AG09309 (cell line): ENCODE measurements at regions not wholly inside any gene's neighbourhood (a gene's known extent, or its start where the extent isn't known, plus 50 kb on each side); places are given as distances from the start of the nearest gene placed in this dataset.
"Not testable (repeated sequence)": the region's sequence is repeated elsewhere in the genome, so short reads cannot be mapped to it uniquely, and the experiment has no call there.

Source experiments
- DNase-seq: peaks from one replicate; pipeline ENCODE4 v3.0.0-alpha.2; 2010; ENCODE audit warnings: low read depth
- H3K4me3 ChIP-seq: 2 replicates; pipeline ENCODE4 v1.5.1; 2011; ENCODE audit warnings: mild to moderate bottlenecking, low read depth, low read length, moderate library complexity; ENCODE audit not compliant: control insufficient read depth
- TF ChIP-seq, protein P1 (sequence below): IDR thresholded peaks from 2 replicates; pipeline ENCODE4 v1.5.1; 2011; ENCODE audit warnings: mild to moderate bottlenecking, low read depth, low read length, inconsistent platforms; ENCODE audit not compliant: insufficient read depth, control insufficient read depth; ENCODE audit errors: missing control alignments

DNA sequence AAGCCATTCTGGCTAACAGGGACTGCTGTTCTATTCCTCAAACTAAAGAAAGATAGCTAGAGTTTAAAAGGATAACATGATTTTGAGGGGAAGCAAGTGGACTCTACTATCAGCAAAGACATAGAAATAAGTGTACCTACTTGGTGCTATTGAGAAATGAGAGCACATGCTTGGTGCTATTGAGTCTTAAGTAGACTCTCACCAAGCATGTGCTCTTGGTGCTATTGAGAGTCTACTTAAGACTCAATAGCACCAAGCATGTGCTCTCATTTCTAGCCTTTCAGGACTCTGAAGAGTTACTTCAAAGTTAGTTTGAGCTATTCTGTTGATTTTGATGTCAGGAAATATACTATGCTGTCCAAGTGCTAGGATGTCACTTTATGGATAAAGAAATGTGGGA lies 733.0 kb upstream of the ZWINT start:
- TF ChIP-seq, protein P1, sequence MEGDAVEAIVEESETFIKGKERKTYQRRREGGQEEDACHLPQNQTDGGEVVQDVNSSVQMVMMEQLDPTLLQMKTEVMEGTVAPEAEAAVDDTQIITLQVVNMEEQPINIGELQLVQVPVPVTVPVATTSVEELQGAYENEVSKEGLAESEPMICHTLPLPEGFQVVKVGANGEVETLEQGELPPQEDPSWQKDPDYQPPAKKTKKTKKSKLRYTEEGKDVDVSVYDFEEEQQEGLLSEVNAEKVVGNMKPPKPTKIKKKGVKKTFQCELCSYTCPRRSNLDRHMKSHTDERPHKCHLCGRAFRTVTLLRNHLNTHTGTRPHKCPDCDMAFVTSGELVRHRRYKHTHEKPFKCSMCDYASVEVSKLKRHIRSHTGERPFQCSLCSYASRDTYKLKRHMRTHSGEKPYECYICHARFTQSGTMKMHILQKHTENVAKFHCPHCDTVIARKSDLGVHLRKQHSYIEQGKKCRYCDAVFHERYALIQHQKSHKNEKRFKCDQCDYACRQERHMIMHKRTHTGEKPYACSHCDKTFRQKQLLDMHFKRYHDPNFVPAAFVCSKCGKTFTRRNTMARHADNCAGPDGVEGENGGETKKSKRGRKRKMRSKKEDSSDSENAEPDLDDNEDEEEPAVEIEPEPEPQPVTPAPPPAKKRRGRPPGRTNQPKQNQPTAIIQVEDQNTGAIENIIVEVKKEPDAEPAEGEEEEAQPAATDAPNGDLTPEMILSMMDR: no peak
- DNase-seq: no peak
- no peak overlapping the region for H3K4me3 ChIP-seq

DNA sequence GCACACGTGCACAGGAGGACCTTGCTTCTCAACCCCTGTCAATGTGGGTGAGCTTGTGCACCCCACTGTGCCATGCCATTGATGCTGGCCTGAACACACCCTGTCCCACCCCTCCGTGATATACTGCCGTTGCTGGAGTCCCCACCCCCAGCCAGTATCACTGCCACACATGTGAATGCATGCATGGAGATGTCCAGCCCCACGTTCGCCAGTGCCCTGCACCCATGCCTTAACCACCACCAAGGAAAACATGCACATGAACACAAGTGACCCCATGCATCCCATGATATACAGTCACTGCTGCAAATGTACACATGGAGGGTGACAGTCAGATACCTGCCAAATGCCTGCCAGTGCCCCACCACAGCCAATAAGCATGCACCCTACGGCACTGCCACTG lies 692.5 kb upstream of the ZWINT start:
- no peak for DNase-seq
- TF ChIP-seq, protein P1: no peak
- H3K4me3 ChIP-seq: no peak overlapping the region

DNA sequence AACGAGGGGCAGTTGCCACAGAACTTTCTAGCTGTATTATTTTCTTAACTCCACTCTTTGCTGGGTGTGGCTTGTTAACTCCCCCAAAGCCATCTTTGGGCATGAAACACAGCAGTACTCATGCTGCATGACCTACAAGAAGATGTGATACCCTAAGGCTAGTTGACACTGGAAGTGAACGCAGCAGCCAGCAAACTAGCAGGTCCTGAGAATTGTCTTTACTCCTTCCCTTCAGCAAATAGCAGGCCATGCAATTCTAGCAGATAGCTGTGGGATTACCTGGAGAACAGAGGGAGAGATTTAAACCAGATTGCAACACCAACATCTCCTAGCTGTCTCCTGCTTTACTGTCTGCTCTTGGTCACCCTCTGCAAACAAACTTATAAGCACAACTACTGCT lies 688.0 kb upstream of the ZWINT start:
- DNase-seq: no peak
- H3K4me3 ChIP-seq: no peak overlapping the region
- TF ChIP-seq, protein P1: no peak

DNA sequence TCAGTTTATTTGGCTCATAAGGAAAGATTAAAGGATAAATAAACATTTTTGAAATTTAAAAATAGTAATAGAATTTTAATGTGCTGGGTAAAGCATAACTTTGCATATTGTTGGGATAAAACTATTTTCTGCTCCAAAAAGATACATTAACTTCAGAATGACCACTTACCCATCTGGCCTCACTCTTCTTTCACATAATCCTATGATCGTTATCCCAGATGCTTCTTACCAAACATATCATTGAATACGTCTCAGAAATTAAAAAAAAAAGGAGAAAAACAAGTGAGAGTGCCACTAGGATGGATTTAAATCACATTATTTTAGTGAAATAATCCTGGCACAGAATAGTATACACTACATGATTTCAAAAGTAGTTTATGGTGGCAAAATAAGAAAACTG lies 677.5 kb upstream of the ZWINT start:
- H3K4me3 ChIP-seq: no peak overlapping the region
- TF ChIP-seq, protein P1: no peak
- DNase-seq: no peak

DNA sequence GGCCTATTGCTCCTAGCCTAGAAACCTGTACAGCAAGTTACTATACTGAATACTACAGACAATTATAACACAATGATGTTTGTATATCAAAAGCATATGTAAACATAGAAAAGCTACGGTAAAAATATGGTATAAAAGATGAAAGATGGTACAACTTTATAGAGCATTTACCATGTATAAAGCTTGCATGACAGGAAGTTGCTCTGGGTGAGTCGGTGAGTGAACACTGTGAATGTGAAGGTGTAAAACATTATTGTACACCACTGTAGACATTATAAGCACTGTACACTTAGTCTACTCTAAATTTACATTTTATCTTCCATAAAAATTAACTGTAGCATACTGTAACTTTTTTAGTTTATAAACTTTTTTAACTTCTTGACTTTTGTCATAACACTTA lies 674.3 kb upstream of the ZWINT start:
- TF ChIP-seq, protein P1: no peak
- no peak overlapping the region for H3K4me3 ChIP-seq
- no peak for DNase-seq

DNA sequence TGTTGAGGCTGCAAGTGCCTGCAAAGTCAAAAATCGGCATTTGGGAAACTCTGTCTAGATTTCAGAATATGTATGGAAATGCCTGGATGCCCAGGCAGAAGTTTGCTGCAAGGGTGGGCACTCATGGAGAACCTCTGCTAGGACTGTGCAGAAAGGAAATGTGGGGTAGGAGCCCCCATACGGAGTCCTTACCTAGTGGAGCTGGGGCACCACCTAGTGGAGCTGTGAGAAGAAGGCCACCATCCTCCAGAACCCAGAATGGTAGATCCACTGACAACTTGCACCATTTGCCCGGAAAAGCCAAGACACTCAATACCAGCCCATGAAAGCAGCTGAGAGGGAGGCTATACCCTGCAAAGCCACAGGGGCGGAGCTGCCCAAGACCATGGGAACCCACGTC lies 671.2 kb upstream of the ZWINT start:
- H3K4me3 ChIP-seq, DNase-seq: not testable (repeated sequence)

DNA sequence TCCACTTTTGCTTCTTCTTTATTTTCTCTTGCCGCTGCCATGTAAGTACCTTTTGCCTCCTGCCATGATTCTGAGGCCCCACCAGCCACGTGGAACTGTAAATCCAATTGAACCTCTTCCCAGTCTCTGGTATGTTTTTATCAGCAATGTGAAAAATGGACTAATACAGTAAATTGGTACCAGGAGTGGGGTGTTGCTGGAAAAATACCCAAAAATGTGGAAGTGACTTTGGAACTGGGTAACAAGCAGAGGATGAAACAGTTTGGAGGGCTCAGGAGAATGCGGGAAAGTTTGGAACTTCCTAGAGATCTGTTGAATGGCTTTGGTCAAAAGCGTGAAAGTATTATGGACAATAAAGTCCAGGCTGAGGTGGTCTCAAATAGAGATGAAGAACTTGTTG lies 670.3 kb upstream of the ZWINT start:
- no peak for DNase-seq
- TF ChIP-seq, protein P1: no peak
- no peak overlapping the region for H3K4me3 ChIP-seq

DNA sequence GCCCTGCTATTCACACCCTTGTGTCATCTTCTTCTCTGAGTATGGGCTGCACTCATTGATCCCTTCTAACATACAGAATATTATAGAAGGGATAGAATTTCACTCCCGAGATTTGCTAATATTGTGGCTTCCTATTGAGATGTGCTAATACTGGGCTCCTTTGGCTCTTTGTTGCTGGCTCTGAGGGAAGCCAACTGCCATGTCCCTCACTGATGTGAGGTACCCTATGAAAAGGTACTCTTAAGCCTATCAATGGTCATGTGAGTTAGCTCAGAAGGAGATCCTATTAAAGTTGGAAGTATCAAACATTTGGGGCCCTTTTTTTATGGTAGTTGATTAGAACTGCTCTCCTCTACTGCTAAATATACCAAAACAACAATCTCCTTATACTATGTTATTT lies 665.2 kb upstream of the ZWINT start:
- DNase-seq: no peak
- H3K4me3 ChIP-seq: no peak overlapping the region
- TF ChIP-seq, protein P1: no peak
